SK-N-SH treated with all-trans-retinoic acid at 6 μM for 48 hours (cell line): ENCODE measurements at regions not wholly inside any gene's neighbourhood (a gene's known extent, or its start where the extent isn't known, plus 50 kb on each side); places are given as distances from the start of the nearest gene placed in this dataset.

Experiments
- ATAC-seq: fragments of 200-7000 bp; cut with Tn5 transposase; 3 replicates; pipeline ENCODE4 v1.9.1; 2020; ENCODE audit warnings: mild to moderate bottlenecking, moderate library complexity
- ARNTL ChIP-seq: fragments of 450-650 bp; formaldehyde crosslinking; IDR thresholded peaks from 2 replicates; pipeline ENCODE4 v1.5.0; 2020; ENCODE audit warnings: low read depth, mild to moderate bottlenecking, moderate library complexity, borderline replicate concordance
- BACH2 ChIP-seq: fragments of 250-450 bp; sonication (Bioruptor Pico); IDR thresholded peaks from 2 replicates; pipeline ENCODE4 v1.9.0; 2021; ENCODE audit warnings: mild to moderate bottlenecking, borderline replicate concordance
- CSDC2 ChIP-seq: fragments of 250-450 bp; sonication (Bioruptor Pico); IDR thresholded peaks from 2 replicates; pipeline ENCODE4 v1.5.0; 2020; ENCODE audit warnings: mild to moderate bottlenecking, moderate library complexity
- CSRNP3 ChIP-seq: fragments of 250-450 bp; sonication (Bioruptor Pico); IDR thresholded peaks from 2 replicates; pipeline ENCODE4 v1.5.1; 2021; ENCODE audit warnings: mild to moderate bottlenecking, moderate library complexity
- GLIS3 ChIP-seq: fragments of 250-450 bp; sonication (Bioruptor Pico); IDR thresholded peaks from 2 replicates; pipeline ENCODE4 v1.5.0; 2020; ENCODE audit warnings: mild to moderate bottlenecking, moderate library complexity
- ISL1 ChIP-seq: fragments of 250-450 bp; sonication (Bioruptor Pico); IDR thresholded peaks from 2 replicates; pipeline ENCODE4 v2.1.2; 2022; ENCODE audit warnings: mild to moderate bottlenecking, moderate library complexity
- POU6F1 ChIP-seq: fragments of 250-450 bp; sonication (Bioruptor Pico); IDR thresholded peaks from 2 replicates; pipeline ENCODE4 v1.8.0; 2021; ENCODE audit warnings: low read depth, mild to moderate bottlenecking, moderate library complexity, borderline replicate concordance
- PPARA ChIP-seq: fragments of 250-450 bp; sonication (Bioruptor Pico); IDR thresholded peaks from 2 replicates; pipeline ENCODE4 v1.5.0; 2020; ENCODE audit warnings: mild to moderate bottlenecking, borderline replicate concordance
- RARB ChIP-seq: fragments of 250-450 bp; sonication (Bioruptor Pico); IDR thresholded peaks from 2 replicates; pipeline ENCODE4 v1.8.0; 2021; ENCODE audit warnings: mild to moderate bottlenecking, moderate library complexity
- SNAI2 ChIP-seq: fragments of 250-450 bp; sonication (Bioruptor Pico); IDR thresholded peaks from 2 replicates; pipeline ENCODE4 v1.5.0; 2020; ENCODE audit warnings: mild to moderate bottlenecking, moderate library complexity
- TCF4 ChIP-seq: fragments of 250-450 bp; sonication (Bioruptor Pico); IDR thresholded peaks from 2 replicates; pipeline ENCODE4 v1.8.0; 2021; ENCODE audit warnings: mild to moderate bottlenecking, moderate library complexity, borderline replicate concordance
- ZFP30 ChIP-seq: fragments of 450-650 bp; formaldehyde crosslinking; IDR thresholded peaks from 2 replicates; pipeline ENCODE4 v1.5.0; 2022; ENCODE audit warnings: mild to moderate bottlenecking, moderate library complexity
- ZNF565 ChIP-seq: fragments of 450-650 bp; formaldehyde crosslinking; conservative IDR thresholded peaks from 2 replicates; pipeline ENCODE4 v1.5.0; 2020; ENCODE audit warnings: low read depth, mild to moderate bottlenecking, moderate library complexity
- ZNF70 ChIP-seq: fragments of 450-650 bp; formaldehyde crosslinking; IDR thresholded peaks from 2 replicates; pipeline ENCODE4 v1.5.0; 2020; ENCODE audit warnings: mild to moderate bottlenecking, moderate library complexity
- ZNF8 ChIP-seq: fragments of 450-650 bp; formaldehyde crosslinking; IDR thresholded peaks from 2 replicates; pipeline ENCODE4 v1.5.0; 2020; ENCODE audit warnings: mild to moderate bottlenecking, moderate library complexity
- TF ChIP-seq, protein P1 (sequence below): fragments of 250-450 bp; sonication (Bioruptor Pico); IDR thresholded peaks from 2 replicates; pipeline ENCODE4 v1.5.0; 2020; ENCODE audit warnings: mild to moderate bottlenecking, moderate library complexity

- ATAC-seq = no peak
- TF ChIP-seq ZNF565 (CRISPR knock-in tag) (no peak), BACH2 (no peak), TCF4 (no peak)
Measured at GRCh38 chr6:1082285-1082935, 229.5 kb upstream of the FOXQ1 start.

- no peak for TF ChIP-seq ZNF70 (CRISPR knock-in tag)
- TF ChIP-seq, protein P1, sequence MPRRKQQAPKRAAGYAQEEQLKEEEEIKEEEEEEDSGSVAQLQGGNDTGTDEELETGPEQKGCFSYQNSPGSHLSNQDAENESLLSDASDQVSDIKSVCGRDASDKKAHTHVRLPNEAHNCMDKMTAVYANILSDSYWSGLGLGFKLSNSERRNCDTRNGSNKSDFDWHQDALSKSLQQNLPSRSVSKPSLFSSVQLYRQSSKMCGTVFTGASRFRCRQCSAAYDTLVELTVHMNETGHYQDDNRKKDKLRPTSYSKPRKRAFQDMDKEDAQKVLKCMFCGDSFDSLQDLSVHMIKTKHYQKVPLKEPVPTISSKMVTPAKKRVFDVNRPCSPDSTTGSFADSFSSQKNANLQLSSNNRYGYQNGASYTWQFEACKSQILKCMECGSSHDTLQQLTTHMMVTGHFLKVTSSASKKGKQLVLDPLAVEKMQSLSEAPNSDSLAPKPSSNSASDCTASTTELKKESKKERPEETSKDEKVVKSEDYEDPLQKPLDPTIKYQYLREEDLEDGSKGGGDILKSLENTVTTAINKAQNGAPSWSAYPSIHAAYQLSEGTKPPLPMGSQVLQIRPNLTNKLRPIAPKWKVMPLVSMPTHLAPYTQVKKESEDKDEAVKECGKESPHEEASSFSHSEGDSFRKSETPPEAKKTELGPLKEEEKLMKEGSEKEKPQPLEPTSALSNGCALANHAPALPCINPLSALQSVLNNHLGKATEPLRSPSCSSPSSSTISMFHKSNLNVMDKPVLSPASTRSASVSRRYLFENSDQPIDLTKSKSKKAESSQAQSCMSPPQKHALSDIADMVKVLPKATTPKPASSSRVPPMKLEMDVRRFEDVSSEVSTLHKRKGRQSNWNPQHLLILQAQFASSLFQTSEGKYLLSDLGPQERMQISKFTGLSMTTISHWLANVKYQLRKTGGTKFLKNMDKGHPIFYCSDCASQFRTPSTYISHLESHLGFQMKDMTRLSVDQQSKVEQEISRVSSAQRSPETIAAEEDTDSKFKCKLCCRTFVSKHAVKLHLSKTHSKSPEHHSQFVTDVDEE = no peak
- no peak for TF ChIP-seq BACH2
- TF ChIP-seq ISL1 (CRISPR knock-in tag) = no peak
- TF ChIP-seq ARNTL (CRISPR knock-in tag) = no peak
- ATAC-seq = no peak
Measured at GRCh38 chr6:1081551-1082284, 230.2 kb upstream of the FOXQ1 start.

GRCh38 chr6:1080453-1081337, 231.2 kb upstream of the FOXQ1 start:
- no peak for ATAC-seq
- no peak for TF ChIP-seq ZNF8 (CRISPR knock-in tag)

DNA sequence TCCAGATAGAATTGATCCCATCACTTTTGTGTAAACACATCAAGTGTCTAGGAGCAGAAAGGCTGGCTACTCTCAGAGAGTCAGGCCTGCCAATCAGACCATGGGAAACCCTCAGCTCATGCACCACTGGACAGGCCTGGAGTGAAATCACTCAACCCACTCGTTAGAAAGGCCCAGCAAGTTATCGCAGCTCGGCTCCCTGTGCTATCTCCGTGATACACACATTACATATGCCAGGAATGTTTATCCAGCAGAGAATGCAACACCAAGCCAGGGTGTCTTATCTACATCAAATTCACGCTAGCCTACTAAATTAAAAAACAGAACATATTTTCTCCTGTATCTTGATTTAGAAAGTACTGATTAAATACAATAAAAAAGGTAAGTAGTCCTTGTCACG, 232.4 kb upstream of the FOXQ1 start:
- no peak for ATAC-seq

More for the DNA sequence above, 232.4 kb upstream of the FOXQ1 start:
- TF ChIP-seq SNAI2 (CRISPR knock-in tag) (no peak), ZNF8 (CRISPR knock-in tag) (no peak), ARNTL (CRISPR knock-in tag) (no peak), POU6F1 (no peak), ZFP30 (CRISPR knock-in tag) (no peak), PPARA (CRISPR knock-in tag) (no peak), RARB (CRISPR knock-in tag) (no peak), GLIS3 (CRISPR knock-in tag) (no peak), ZNF70 (CRISPR knock-in tag) (no peak), CSDC2 (no peak), CSRNP3 (CRISPR knock-in tag) (no peak)
